Breast epithelium (tissue), 4 donors: ENCODE measurements at regions not wholly inside any gene's neighbourhood (a gene's known extent, or its start where the extent isn't known, plus 50 kb on each side); places are given as distances from the start of the nearest gene placed in this dataset.

Experiments used
- DNase-seq, 2 donors: peaks; one replicate each; pipeline ENCODE4 v3.0.0-alpha.2; 2019; ENCODE audit warnings: low spot score in 2 of 2
- H3K27ac ChIP-seq, 2 donors: fragments of 200-600 bp; sonication (generic) in 1 of 2; one replicate each; pipeline ENCODE4 v1.5.1; 2016 to 2019; ENCODE audit warnings: mild to moderate bottlenecking in 1 of 2
- H3K27me3 ChIP-seq, 2 donors: fragments of 200-600 bp; sonication (generic) in 1 of 2; one replicate each; pipeline versions ENCODE4 v1.5.1 to v1.6.0; 2017 to 2019; ENCODE audit warnings: control low read depth in 1 of 2, mild to moderate bottlenecking in 1 of 2
- H3K36me3 ChIP-seq: fragments of 200-600 bp; one replicate; pipeline ENCODE4 v1.5.1; 2019
- H3K4me1 ChIP-seq, 2 donors: fragments of 200-600 bp; sonication (generic); one replicate each; pipeline ENCODE4 v1.5.1; 2016 to 2019; ENCODE audit warnings: control low read depth in 1 of 2
- H3K4me3 ChIP-seq, 3 donors: fragments of 200-600 bp; sonication (generic); 1 replicate in 2 of 3; 2 replicates in 1 of 3; pipeline ENCODE4 v1.5.1; 2016 to 2019; ENCODE audit warnings: mild to moderate bottlenecking in 3 of 3, moderate library complexity in 2 of 3
- H3K9me3 ChIP-seq, 2 donors: fragments of 200-600 bp; sonication (generic) in 1 of 2; one replicate each; pipeline ENCODE4 v1.5.1; 2016 to 2019; ENCODE audit warnings: control low read depth in 1 of 2
- CTCF ChIP-seq, 3 donors: fragments of 450-650 bp; IDR thresholded peaks; one replicate each; pipeline ENCODE4 v1.5.1; 2016 to 2017; ENCODE audit warnings: antibody characterized with exemption in 3 of 3, mild to moderate bottlenecking in 3 of 3, moderate library complexity in 3 of 3
- POLR2A ChIP-seq: fragments of 450-650 bp; IDR thresholded peaks from one replicate; pipeline ENCODE4 v1.6.1; 2016; ENCODE audit warnings: antibody characterized with exemption, mild to moderate bottlenecking, moderate library complexity
- POLR2AphosphoS5 ChIP-seq, 3 donors: sonication (generic); formaldehyde crosslinking; IDR thresholded peaks; one replicate each; pipeline ENCODE4 v1.6.1; 2017; ENCODE audit warnings: antibody characterized with exemption in 3 of 3
- intact Hi-C: fragments of 100-400 bp; cut with DNase I; formaldehyde crosslinking; loops from one replicate; pipeline ENCODE4 v1.15.1; 2023; ENCODE audit warnings: low total_unique reads

GRCh38 chr4:175451238-175451965, 360.7 kb downstream of the GPM6A start:
- H3K4me3 ChIP-seq = no peak overlapping the region
- H3K9me3 ChIP-seq = peaks cover 5 to 15% of the 10 kb centered on the region in 2 donors
- H3K4me1 ChIP-seq = no peaks in the 10 kb centered on the region
- intact Hi-C loops = no loop called here
- no peak for DNase-seq
- TF ChIP-seq POLR2AphosphoS5 (IDR thresholded peaks at IDR 0.05) = no peak
- TF ChIP-seq POLR2A = no peak
- no peak for TF ChIP-seq CTCF (IDR thresholded peaks at IDR 0.05)
- no peaks in the 10 kb centered on the region for H3K36me3 ChIP-seq
- no peak overlapping the region for H3K27ac ChIP-seq
- no peaks in the 10 kb centered on the region for H3K27me3 ChIP-seq

GRCh38 chr4:175453456-175453855, 358.6 kb downstream of the GPM6A start:
- Histone ChIP-seq H3K27me3 (no peaks in the 10 kb centered on the region), H3K36me3 (no peaks in the 10 kb centered on the region), H3K9me3 (peaks cover 5 to 15% of the 10 kb centered on the region in 2 donors), H3K4me3 (no peak overlapping the region), H3K27ac (no peak overlapping the region), H3K4me1 (no peaks in the 10 kb centered on the region)
- intact Hi-C loops = no loop called here
- no peak for DNase-seq
- TF ChIP-seq POLR2A (no peak), POLR2AphosphoS5 (IDR thresholded peaks at IDR 0.05) (no peak), CTCF (IDR thresholded peaks at IDR 0.05) (no peak)

DNA sequence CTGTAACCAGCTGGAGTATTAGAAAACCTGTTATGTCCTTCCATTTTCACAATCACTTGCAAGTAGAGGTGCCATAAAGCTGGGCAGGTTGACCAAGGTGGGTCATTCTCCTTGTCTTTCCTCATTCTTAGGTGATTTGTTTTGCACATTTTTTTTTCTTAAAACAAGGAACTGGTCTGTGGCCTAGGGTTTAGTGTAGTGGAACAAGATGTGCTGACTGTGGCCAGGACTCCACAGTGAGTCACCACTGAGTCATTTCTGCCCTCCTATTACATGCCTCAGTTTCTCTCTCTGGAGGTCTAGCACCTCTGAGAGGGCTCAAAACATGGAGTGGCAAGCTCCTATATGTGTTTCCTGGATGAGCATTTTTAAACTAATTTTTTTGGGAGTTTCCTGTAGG, 355.9 kb downstream of the GPM6A start:
- no peak overlapping the region for H3K4me3 ChIP-seq
- TF ChIP-seq CTCF (IDR thresholded peaks at IDR 0.05) (no peak), POLR2AphosphoS5 (IDR thresholded peaks at IDR 0.05) (no peak), POLR2A (no peak)
- no peak for DNase-seq
- H3K36me3 ChIP-seq = no peaks in the 10 kb centered on the region
- H3K27ac ChIP-seq = no peak overlapping the region
- H3K4me1 ChIP-seq = no peaks in the 10 kb centered on the region
- peaks cover 5 to 15% of the 10 kb centered on the region in 2 donors for H3K9me3 ChIP-seq
- intact Hi-C loops = no loop called here
- H3K27me3 ChIP-seq = no peaks in the 10 kb centered on the region

DNA sequence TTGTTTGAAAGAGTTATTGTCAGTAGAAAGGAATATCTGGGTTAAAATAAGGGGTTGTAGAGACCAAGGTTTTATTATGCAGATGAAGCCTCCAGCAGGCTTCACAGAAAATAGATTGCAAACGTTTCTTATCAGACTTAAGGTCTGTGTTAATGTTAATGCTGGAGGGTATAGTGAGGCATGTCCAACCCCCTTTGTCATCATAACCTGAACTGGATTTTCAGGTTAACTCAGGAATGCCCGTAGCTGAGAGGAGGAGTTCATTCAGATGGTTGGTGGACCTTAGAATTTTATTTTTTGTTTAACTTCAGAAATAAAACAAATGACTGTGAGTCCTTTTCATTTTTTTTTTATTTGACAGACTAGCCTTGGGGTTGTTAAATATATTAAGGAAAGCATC, 354.1 kb downstream of the GPM6A start:
- Histone ChIP-seq H3K4me1 (no peaks in the 10 kb centered on the region), H3K9me3 (peaks cover 5 to 15% of the 10 kb centered on the region in 2 donors), H3K4me3 (no peak overlapping the region), H3K27ac (no peak overlapping the region), H3K36me3 (no peaks in the 10 kb centered on the region), H3K27me3 (no peaks in the 10 kb centered on the region)
- DNase-seq = no peak
- intact Hi-C loops = no loop called here
- TF ChIP-seq POLR2AphosphoS5 (IDR thresholded peaks at IDR 0.05) (no peak), CTCF (IDR thresholded peaks at IDR 0.05) (no peak), POLR2A (no peak)

- Histone ChIP-seq H3K27me3 (no peaks in the 10 kb centered on the region), H3K9me3 (peaks cover 5 to 12% of the 10 kb centered on the region in 2 donors), H3K4me3 (no peak overlapping the region), H3K36me3 (no peaks in the 10 kb centered on the region), H3K4me1 (no peaks in the 10 kb centered on the region), H3K27ac (no peak overlapping the region)
- no peak for DNase-seq
- intact Hi-C loops = no loop called here
- TF ChIP-seq CTCF (IDR thresholded peaks at IDR 0.05) = no peak
- TF ChIP-seq POLR2A = no peak
- no peak for TF ChIP-seq POLR2AphosphoS5 (IDR thresholded peaks at IDR 0.05)
Measured at GRCh38 chr4:175459571-175459970, 352.5 kb downstream of the GPM6A start.
